GM19240 (cell line): ENCODE measurements at regions not wholly inside any gene's neighbourhood (a gene's known extent, or its start where the extent isn't known, plus 50 kb on each side); places are given as distances from the start of the nearest gene placed in this dataset.

Experiments used
- DNase-seq: peaks from one replicate; pipeline ENCODE4 v3.0.0; 2011; ENCODE audit warnings: low spot score; ENCODE audit not compliant: insufficient read length

DNA sequence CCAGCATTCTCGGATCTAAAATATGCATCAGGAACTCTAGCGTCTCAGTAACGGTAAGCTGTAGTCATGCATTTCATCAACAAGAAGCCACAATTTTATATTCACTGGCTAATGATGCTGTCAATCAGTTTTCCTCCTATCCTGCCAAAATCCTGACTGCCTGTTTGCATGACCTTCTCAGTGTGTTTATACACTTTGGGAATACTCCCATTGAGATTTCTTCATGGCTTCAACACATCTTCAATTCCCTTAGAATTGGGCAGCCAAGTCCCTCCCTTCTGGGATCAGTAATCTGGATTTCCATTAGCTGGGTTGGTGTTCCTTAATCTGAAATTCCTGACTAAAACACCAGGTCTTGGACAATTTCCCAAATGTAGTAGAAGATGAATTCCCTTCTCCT is 348.9 kb upstream of the DYNLRB2 start:
- no peak for DNase-seq

DNA sequence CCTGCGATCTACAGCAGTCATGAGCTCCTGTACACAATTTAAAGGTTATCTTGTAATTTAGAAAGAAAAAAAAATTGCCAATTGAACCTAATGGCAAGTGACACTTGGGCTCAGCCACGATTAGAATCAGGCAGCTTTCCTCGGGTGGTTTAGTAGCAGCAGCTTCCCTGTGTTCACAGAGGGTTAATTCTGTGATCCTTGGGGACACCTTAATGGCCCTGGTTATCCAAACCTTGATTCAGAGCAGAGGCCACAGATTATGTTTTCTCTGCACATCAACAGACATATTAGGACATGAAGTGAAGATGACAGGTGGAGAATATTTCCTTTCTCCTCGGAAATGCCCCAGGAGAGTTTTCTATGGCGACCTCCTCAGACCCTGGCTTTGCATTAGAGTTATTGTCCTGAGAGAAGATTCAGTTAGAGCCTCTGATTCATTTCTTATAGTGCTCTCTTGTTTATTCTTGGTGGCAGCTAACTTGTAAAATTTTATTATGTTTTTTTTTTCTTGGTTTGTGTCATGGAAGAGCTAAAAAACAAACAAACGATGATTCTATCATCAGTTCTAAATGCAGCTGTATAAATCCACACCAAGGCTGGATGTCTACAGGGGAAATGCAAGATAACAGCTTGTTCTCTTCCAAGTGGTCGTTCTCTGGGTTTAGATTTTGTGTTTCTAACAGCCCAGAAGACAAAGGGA is 351.2 kb upstream of the DYNLRB2 start:
- no peak for DNase-seq

DNA sequence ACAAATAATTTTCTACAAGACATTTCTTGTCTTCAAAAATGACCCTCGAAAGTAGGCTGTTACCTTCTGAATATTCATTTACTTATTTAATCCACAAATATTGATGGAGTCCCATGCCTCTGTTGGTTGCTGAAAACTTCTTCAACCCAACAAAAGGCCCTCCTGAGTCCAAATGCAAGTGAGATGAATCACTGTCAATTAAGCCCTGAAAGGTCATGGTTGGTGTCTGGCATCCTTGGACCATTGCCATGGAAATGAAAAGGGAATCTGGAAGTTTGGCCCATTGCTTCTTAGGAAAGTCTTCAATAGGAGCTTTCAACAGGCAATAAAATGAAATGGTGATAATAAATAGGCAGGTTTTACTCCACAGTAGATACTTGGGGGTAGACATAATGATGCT is 364.7 kb upstream of the DYNLRB2 start:
- DNase-seq = no peak

DNA sequence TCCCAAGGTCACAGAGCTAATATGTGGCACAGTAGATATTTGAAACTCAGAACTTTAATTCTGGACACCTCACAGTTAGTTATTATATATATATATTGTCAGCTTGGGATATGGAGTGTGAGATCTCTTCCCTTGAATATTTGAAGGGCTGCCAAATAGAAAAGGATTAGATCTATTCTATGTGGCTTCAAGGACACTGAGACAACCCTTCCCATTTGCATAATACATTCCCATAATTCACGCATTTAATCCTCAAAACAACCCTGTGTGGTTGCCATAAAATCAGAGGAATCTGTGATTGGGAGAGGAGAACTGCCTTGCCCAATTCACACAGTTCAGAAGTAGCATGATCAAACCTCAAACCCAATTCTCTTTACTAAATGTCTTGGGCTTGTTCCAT is 365.8 kb upstream of the DYNLRB2 start:
- DNase-seq = no peak

DNA sequence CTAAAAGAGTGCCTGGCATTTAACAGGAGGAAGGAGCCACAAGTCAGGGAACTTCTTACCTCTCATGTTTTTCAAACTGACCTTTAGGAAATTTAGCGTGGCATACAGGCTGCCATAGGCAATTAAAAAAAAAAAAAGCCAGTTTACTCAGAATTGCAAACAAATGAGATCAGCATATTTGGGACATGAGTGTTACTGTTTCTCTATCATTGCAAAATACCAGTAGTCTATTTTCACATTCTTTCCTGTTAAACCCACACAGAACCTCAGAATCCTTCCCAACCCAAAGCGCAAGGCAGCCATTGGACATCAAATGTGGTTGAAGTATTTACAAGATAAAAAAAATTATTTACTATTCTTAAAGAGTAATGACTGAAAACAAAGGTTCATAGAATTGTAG is 366.4 kb upstream of the DYNLRB2 start:
- DNase-seq = no peak

DNA sequence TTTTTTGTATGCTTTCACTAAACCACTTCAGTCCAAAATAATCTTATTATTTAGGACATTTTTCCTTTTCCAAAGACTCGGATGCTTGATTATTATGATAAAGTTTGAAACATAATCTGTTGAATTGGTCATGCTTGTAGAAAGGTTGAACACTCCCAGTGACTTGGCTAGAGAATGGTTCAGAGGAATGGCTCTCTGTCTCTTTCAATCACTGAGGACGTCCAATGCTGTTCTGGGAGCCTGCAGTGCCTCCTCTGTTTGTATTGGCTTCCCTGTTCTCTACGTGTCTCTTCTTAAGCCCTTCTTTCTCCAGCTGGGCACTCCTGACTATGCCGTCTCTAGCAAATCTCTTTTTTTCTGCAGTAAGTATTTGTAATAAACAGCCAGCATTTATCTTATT is 369.0 kb upstream of the DYNLRB2 start:
- no peak for DNase-seq

DNA sequence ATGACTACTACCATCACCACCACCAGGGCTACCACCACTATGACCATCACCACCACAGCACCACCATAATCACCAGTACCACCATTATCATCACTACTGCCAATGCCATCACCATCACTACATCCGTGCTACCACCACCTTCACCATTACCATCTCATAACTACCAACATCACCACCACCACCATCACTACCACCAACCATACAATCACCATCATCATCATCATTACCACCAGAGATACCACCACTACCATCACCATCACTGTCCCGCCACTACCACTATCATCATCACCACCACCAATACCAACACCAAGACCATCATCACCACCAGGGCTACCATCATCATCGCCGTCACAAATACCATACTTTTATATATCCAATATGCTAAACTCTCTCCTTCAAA is 369.6 kb upstream of the DYNLRB2 start:
- DNase-seq = no peak

DNA sequence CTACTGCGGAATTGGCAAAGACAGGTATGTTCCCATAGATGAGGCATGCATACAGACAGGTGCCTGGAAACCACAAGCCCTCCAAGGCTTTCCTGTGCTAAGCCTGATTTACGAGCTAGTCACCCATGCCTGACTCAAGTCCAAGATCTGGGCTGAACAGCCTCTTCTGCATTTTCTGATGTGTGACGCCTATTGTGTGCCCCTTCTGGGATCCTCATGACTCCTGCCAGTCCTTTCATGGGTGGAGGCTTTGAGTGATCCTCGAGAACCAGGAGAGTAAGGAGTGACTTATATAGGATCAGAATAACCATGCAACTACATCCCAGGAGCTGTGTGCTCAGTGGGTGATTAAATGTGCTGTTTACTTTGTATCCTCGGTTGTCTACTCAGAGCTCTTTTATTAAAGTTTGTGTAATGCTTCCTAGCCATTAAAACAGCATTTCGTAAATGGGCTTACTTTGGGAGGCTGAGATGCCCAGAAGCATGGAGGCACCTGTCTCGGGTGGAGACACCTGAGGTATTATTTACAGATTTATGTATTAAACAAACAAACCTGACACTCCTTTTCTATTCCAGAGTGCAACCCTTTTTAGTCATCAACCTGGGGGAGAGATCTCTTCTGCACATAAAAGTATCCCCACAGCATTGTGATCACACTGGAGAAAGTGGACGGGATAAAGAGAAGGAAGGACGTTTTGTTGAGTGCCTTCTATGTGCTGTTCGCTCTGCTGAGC is 373.0 kb upstream of the DYNLRB2 start:
- no peak for DNase-seq

DNA sequence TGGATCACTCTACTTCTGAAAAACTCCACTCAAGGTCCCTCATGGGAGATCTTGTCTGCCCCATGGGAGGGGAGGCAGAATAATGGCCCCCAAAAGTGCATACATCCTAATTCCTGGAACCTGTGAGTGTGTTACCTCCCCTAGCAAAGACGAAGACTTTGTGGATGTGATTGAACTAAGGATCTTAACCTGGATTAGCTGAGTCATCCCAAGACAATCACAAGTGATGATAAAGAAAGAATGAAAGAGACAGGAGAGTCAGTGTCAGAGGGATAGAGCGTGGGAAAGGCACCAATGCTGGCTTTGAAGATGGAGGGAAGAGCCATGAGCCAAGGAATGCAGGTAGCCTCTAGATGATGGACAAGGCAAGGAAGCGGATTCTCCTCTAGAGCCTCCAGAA is 374.7 kb upstream of the DYNLRB2 start:
- DNase-seq = no peak

DNA sequence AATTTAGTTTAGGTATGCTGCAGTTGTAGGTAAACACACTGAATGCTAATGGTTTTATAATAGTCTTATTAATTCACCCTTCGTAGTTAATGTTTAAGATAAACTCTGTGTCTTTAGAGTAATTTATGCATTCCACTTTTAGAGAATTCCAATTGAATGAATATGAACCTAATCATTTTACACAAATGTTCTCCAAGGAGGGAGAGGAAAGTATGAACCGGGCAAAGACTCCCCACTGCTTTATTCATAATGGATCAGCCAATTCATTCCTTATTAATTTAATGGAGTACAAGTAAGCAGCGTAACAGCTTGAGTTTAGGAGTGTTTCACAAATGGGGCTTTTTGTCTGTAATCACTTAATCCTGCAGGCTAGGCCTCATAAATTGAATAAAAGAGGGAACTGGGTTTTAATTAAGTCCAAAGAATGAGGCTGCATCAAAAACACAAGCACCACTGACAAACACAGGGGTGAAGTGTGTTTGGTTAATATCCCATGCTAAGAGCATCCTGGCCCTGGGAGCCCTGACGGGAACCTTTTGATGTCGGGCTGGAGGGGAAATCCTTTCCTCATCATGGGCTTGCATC is 375.7 kb upstream of the DYNLRB2 start:
- DNase-seq = no peak

DNA sequence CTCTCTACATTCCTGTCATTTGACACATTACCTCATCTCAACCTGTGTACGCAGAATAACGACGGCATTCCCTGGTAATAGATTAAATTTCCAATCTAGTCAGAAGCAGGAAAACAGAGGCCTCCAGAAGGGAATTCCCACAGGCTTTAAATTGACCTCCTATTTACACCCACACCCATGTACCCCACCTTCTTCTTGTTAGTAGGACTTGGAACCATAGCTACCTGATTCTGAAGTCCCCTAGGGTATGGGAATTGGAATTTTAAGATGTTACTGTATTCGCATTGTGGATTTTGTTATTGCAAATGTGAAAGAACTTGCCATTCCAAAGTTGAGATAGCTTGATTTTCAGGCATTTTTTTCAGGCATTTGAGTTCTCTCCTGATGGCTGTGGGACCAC is 377.5 kb upstream of the DYNLRB2 start:
- no peak for DNase-seq

DNA sequence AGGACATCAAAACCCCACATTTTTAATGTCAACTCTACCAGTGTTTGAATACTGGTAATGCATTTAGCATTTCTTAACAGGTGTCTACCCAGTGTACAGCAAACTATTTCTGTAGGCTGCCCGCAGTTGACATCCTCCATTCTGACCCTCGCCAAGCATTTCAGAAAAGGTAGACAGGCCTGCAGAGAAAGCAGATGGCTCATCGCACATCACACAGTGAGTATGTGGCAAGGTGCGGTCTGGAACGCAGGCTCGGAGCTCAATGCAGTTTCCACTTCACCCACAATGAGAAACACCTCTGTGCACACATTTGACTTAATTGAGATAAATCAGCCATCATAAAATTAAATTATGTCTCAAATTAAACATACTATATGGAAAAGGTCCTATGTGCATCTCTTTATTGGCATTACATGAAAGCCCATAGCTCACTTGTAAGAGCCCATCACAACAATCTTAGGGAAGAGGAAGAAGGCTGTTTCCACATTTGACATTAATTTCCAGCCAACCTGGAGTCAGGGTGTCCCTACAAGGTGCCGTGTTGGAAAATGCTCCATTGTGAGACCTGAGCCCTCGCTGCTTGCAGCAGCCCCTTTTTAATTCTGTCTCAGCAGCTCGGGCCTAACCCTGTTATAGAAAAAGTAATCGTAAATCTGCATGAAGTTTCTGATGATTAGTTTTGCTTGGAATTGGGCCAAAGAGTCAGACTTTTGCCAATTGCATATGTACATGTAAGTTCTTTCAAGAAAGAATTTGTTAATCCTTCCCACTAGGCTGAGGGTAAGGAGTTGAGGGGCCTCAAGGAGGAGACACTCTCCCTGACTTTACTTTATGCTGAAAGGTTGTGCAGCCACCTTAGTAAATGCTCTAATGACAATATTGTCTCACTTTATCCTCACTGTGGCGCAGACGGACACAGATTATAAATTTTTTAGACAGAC is 378.7 kb upstream of the DYNLRB2 start:
- no peak for DNase-seq

DNA sequence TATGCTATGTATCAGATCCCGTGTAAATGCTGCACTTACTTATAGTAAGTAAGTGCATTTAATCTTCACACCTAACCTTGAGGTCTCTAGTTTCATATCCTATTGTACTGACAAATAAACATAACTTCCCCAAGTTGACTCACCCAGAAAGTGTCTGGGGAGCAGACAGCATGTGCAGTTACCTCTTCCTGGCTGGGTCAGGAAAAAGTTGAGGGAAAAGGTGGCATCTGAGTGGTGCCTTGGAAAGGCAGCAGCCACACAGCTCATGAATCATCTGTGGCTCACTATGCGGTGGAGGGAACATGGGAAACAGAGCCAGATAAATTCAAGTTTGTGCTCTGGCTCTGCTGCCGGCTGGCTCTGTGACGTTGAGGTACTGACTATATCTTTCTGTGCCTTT is 382.0 kb upstream of the DYNLRB2 start:
- DNase-seq = no peak

DNA sequence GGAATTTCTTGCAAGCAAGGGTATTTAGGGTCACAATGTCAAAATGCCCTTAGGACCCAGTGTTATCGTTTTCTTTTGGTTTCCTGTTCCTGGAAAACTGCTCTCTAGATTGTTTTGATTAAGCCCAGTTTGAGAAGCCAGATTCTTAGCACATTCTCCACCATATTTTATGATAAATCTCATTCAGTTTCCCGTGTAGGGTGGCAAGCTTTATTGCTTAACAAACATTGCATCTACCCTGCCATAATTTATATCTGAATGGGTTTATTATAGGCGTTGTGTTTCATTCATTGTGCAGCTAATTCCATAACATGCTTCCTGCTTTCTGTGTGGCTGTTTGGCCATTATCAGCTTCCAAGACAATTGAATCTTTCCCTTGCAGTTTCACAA is 389.1 kb upstream of the DYNLRB2 start:
- DNase-seq = no peak

DNA sequence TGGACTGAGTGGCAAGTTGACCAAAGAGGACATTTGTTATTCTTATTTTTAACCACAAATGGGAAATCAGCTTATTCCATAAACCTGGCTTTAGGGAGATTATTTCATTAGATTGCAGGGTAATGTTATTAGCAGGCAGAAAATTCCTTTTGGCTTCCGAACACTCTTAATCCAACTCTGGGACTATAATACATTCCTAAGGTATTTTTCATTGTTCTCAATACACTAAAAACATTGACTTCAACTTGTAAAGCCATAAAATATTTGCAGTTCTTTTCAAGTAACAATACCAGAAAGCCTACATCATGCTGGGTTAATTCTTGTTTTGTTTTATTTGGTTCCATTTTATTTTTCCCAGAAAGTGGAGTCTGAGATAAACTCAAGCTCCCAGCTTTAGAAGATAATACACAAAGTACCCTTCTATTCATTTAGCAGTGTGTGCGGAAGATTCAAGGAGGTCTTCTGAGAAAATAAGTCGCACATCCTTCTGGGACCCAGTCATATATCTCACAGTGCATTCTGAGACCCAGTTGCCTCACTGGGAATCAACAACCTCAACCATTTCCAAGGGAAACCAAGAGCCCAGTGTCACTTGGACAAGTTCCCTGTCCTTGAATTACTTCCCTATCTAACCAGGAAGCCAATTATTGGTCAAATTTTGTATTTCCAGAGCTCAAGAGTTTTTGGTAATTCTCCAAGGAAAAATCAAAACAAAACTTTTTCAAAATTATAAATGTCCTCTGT is 389.6 kb upstream of the DYNLRB2 start:
- no peak for DNase-seq

DNA sequence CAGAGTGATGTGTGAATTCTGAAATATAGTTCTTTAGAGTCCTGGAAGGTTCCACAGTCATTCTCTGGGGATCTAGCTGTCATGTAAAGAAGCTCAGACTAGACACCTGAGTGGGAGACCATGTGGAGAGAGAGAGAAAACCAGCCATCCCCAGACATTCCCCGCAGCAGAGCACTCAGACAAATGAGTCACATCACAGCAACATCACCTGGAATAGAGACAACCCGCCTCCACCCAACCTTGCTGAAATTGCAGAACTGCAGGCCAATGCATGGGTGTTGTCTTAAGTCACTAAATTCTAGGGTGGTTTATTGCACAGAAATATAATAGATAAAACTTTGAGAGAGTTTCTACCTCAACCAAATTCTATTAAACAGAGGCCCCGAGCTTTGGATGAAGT is 392.0 kb upstream of the DYNLRB2 start:
- DNase-seq = no peak

DNA sequence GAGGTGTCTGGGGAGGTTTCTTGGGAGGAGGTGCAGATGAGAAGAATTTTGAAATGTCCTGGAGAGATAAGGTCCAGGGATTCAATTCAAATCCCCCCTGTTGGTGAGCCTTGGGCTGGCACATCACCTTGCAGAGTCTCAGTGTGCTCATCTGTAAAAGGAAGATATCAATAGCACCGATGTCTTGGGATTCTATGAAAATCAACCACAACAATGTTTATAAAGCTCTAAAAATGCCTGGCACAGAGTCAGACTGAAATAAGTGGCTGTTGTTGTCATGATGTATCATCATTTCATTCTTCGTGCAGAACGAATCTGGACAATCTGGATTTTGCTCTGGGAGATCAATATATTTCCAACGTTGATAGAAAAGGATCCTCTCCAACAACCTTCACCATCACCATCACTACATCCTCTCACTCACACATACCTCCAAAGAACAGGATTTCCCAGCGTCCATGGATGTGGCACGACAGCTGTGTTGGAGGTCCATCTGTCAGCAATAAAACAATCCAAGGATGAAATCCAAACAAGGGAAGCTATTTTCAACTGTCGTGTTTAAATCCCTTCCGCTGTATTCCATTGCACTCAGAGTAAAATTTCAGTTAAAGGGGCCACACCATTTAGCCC is 393.7 kb upstream of the DYNLRB2 start:
- no peak for DNase-seq

DNA sequence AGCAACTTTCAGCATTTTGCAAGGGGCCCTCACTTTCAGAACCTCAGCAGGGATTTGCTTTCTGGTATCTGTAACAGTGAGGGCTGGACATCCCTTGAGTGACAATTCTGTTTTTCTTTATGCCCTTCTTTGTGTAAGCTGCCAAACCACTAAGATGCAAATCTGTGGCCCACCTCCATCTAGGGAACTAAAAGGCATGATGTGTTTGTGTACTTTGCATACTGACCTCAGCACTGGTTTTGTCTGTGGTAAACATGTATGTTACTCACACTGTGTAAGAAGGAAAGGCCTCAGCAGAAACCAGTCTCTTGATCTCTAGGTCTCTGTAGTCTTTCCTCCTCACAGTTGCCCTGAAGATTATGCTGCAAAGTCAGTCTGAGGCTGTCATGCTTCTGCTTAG is 396.6 kb upstream of the DYNLRB2 start:
- peak; percentile 18 for DNase-seq

DNA sequence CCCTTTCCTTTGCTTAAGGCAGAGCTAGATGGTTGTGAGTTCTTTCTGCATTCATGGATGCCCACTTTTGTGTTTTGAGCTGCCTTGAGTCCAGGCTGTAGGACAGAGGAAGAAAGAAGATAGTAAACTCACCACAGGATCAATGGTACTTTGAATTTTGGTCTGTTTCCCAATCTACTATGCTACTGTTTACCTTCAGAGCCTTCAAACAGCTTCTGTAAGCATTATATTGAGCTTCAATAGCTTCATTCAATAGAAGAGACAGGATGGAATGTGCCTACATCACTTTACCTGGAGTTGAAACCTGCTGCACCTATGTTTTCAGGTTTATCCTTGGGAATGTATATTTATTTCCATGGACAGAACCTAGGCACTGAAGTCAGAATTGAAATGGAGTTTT is 397.9 kb upstream of the DYNLRB2 start:
- no peak for DNase-seq

DNA sequence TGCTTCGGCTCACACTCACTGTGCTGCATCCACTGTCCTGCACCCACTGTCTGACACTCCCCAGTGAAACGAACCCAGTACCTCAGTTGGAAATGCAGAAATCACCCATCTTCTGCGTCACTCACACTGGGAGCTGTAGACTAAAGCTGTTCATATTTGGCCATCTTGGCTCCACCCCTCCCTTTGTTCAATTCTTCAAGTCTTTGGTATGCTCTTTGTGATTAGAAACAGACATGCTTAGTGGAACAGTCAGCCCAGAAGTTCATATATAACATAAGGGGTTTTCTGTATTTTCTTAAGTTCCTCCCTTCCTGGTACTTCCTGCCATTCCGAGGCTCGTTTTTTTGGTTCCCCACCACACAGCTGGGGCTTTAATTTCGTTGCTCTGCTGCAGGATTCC is 398.5 kb upstream of the DYNLRB2 start:
- DNase-seq = no peak

DNA sequence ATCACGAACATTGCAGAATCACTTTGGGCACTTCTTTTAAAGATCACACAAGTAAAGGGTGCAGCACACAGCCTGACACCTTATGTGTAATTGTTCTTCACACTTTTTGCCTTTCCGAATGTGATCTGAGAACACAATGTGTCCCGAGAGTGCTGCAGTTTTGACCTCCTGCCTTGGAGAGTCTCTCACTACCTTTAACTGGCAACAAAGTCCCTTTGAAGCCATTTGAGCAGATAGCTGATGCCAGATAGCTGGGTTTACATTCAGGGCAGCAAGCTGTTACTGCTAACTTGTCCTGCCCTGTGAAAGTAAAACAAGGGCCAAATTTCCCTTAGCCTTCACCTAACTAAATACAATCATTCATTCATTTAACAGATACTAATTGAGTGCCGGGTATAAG is 411.0 kb upstream of the DYNLRB2 start:
- DNase-seq = no peak
